GM18858 (cell line): ENCODE measurements at regions not wholly inside any gene's neighbourhood (a gene's known extent, or its start where the extent isn't known, plus 50 kb on each side); places are given as distances from the start of the nearest gene placed in this dataset.
A peak's percentile ranks its signal among the peaks of the same experiment; 100 is the strongest.

Experiments
- ATAC-seq: cut with Tn5 transposase; IDR thresholded peaks from one replicate; pipeline ENCODE4 v1.9.1; 2021; ENCODE audit not compliant: unreplicated experiment

DNA sequence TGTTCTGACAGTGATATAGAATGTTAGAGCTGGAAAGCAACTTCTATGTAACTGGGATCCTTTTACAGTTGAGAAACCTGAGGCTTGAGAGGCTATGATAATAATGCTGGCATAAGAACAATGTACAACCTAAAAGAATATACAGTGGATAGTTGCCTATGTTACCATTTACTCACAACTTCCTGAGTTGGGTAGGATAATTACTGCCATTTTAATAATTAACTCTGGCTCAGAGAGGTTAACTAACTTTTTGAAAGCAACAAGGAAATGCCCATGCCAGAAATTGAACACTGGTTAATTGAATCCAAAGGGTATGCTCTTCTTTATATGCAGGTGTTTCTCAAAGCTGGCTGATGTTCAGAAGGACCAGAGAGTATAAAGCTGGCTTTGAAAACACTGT, 530.7 kb upstream of the MAP3K7 start:
- ATAC-seq, result no peak

DNA sequence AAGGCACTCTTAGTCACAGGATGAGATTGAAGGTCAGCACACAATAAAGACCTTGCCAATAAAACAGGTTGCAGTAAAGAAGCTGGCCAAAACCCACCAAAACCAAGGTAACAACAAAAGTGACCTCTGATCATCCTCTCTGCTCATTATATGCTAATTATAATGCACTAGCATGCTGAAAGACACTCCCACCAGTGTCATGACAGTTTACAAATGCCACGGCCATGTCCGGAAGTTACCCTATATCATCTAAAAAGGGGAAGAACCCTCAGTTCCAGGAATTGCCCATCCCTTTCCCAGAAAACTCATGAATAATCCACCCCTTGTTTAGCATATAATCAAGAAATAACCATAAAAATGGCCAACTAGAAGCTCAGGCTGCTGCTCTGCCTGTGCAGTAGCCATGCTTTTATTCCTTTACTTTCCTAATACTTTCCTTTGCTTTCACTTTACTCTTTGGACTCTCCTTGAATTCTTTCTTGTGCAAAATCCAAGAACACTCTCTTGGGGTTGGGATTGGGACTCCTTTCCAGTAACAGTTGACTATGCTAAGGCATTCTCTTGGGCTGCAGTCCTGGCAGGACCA, 527.3 kb upstream of the MAP3K7 start:
- ATAC-seq, result no peak

DNA sequence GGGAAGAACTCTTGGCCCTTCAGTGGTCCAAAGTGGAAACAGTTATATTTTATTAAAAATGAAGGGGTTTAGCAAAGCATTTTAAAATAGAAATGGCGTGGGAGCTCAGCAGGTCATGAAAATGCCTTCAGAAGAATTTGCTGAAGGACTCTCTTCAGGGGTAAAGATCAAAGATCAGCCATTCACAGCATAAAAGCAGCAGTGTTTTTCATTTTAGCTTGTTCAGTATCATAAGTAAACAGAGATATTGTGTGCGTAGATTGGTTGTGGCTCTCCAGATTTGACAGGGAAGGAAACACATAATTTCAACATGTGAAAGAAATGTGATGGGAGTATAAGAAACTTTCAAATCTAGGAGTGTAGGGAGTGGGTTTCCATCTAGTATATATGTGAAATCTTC, 519.2 kb upstream of the MAP3K7 start:
- no peak for ATAC-seq

DNA sequence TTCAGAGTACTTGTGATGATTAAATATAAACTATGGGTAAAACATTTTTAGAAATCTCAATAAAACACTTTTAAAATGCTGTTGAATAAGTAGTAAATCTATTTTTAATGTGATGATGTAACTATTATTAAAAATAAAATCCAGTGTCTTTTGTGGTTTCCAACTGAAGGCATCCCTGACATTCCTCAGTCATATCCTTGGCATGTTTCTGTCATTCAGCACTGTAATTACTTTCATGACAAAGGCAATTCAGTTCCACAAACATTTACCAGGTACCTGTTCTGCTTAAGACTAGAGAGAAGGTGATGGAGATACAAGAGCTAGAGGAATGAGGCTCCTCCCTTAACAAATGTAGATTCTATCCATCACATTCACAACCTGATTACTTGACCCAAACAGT, 518.7 kb upstream of the MAP3K7 start:
- ATAC-seq, result no peak

DNA sequence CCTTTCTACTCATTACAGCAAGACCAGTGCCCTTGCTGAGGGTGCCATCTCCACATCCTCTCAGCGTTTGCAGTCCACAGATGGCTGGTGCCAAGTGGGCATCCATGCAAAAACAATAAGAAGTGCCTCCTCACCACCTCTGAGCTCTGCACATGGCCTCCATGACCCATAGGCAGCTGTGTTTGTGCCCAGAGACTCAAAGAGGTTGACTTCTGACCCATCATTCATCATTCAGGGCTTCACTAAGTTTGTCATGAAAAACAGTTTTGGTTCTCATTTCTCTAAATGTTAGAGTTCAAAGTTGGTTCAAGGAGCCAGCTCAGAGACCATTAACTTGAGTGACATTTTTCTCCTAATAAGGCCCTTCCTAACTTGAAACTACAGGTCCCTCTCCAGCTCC, 512.6 kb upstream of the MAP3K7 start:
- no peak for ATAC-seq

DNA sequence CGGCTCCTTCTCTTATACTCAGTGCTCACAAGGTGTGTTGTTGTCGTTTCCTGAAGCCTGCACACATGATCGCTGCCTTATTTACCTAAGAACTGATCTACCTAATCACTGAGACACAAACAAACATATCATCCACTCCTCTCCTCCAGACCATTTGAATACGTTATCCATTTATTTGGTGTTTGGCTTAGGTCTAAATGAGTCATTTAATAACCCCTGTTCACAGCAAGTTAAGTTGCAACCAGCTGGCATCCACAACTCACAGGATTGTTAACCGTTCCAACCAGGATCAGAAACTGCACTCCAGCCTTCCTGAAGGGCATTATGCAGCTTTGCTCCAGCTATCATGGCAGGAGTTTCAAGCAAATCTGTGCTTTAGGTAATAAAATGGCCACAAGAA, 511.1 kb upstream of the MAP3K7 start:
- no peak for ATAC-seq

DNA sequence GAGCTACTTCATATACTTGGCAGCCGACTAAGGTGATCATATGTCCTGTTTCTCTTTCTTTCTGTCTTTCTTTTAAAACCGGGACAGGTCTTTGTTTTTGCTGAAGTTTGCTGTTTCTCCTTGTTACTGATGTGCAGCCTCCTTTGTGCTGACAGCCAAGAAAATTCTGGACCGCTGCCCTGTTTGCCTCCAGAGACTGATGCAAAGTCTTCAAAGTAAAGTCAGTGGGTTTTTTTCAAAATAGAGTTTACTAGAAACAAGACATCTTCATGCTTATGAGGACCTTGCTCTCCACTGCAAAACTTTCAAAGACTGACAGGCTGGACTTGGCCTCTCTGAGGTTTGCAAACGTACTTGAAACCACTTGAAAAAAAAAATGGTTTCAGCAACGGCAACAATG, 510.5 kb upstream of the MAP3K7 start:
- no peak for ATAC-seq

DNA sequence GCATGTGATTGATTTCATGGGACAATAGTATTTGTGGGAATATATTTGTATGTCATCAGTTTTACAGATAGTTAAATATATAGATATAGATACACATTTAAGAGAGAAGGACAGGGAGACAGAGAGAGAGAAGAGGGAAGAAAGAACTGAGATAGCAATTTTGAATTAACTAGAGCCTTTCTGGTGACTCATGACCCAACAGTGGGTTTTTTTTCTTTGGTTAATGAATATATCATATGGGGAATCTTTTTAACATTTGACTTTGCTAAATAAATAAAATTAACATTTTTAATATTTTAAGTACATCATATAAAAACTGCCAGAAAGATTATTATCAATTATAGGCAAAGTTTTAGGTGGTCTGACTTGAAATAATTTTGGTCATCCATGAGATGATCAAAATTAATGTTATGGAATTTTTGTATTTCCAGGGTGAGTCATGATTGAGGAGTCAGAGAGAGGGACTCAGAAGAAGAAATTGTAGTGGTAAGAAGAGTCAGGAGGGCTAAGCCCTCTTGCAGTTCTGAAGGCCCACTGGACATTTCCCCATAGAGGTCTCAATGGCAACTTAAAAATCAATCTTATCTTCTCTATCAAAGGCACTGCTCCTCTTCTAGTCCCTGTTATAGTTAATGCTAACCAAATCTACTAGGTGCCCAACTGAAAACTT, 508.1 kb upstream of the MAP3K7 start:
- ATAC-seq, result no peak

DNA sequence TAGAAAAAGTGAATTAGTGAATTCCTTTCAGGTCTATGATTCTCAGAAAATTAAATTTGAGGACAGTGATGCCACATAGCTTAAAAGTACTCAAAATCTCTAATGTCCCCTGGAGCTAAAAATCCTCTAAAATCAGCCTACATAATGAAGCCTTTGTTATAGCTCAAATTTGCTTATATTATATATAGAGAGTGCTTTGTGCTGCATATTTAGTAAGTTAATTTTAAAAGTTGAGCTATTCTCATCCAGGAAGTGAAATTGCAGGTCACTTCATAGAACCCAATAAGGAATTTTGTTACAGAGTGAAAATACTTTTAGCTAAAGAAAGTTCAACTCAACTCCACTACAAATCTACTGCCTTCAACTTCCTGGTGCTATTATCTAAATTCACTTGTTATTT, 507.5 kb upstream of the MAP3K7 start:
- no peak for ATAC-seq

DNA sequence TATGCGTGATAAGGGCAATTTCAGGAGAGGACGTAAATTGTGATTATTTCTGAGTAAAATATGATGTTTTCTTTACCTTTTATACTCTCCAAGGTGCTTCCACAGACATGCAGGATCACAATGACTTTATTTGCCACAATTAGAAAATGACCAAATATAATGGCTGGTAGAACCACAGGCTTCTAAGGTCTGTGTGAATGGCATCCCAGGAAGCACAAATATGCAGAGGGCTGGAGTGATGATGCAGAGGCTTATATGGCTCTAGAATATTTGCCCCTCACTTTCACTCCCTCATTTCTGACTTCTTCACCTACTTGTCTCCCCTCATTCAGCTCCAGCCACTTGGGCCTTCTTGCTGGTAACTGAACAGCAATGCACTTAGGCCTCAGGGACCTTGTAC, 502.1 kb upstream of the MAP3K7 start:
- ATAC-seq, result no peak

DNA sequence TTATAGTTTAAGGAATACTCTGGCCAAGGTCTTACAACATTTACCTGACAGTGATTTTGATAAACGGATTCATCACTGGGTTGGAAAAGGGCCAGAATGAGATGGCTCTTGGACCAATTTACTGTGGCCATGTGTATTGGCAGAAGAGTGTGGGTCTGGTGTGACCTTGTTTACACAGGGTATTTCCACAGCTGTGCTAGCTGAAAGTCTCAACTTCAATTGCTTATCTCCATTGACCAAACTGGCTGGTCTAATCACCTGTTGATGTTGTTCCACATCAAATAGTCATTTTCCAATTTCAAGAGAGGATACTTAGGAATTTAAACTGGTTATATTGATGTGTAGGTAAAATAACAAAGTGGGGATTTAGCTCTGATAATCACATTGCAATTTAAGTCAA, 501.6 kb upstream of the MAP3K7 start:
- no peak for ATAC-seq

DNA sequence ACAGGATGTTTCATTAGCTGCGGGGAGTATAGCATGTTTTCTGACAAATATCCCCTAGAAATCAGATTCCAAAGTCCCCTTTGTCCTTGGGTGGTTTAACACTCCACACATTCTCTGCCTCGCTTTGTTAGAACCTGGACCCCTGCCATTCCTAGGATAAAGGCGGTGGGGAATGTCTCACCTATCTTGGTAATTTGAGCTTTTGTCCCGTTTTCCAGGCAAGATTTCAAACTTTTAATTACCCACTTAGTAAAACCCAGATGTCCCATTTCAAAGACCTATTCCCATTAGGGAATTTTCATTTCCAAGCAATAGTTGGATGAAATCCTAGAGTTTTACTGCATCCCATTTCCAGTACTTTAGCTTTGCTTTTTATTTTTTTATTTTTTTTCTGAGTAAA, 501.0 kb upstream of the MAP3K7 start:
- no peak for ATAC-seq

DNA sequence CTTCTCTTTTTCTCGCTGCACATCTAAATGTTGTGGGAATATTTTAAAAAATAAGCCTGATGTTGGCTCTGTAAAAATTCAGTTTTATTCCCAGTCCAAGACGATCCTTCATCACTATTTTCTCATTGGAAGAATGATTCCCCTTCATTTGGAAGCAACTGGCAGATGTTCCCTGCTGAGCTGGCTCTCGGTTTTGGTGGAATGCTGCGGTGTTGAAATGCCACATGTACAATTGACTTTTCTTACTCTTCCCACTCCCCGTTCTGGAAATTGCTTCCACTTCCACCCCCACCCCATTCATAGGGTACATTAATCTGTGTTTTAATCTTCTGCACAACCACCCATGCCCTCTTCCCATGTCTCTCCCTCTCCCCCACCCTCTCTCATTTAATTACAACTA, 496.3 kb upstream of the MAP3K7 start:
- ATAC-seq, result no peak

DNA sequence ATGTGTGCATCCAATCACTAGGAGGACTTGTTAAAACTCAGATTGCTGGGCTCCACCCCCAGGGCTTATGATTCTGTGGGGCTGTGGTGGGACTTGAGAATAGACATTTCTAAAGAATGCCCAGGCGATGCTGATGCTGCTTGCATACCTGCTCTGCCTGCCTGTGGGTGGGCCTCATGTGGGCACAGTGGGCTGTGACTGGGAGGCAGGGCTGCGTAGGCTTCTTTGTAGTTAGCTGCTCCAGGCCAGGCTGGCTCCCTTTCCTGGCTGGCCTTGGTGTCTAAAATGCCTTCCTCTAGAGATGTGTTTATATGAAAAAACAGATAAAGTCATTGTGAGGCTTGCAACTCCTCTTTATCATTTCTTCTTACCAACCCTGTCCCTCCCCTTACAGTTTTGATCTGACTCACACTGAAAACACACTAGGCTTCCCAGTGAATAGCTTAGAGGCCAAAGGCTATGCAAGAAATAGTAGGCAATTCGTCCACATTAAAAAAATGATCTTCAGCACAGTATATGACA, 495.5 kb upstream of the MAP3K7 start:
- no peak for ATAC-seq

DNA sequence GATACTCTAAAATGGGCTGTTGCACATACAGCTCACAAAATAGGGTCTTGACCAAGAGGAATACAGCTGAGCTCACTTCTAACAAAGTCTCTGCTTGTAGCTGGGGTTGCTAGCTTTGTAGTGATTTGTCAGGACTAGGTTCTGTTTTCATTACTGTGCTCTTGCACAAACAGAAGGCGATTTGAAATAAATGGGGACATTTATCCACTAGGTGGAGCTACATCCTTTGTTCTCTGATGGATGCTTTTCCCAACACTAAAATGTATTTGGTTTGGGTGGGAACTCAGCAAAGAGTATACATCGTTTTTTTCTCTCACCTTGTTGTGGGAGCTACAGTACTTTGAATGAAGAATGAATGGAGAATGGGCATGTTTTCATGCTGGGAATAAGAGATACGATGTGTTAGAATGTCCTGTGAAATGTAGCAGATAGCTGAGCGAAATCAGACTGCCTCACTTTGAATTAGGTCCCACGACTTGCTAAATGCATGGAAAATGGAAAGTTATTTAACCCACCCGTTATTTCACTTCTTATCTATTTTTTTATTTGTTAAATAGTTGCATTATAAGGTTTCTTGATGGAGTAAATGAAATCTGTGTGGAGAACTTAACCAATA, 494.7 kb upstream of the MAP3K7 start:
- peak; percentile 72 for ATAC-seq

DNA sequence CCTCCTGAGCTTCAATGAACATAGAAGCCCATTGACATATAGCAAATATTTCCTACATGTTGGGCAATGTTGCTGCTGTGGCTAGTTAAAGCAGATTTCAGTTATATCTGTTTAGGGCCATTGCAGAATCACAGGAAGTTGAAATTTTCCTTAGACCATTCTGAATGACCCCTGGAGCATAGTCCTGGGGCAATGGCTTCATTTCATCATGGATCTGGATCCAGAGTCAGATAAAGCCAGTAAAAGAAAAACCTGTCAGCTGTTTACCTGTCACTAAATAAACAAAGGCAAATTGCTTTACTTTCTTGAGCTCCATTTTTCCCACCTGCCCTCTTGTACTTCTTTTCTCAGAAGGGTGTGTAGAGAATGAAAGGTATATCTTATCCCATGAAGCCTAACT, 494.0 kb upstream of the MAP3K7 start:
- ATAC-seq, result no peak

DNA sequence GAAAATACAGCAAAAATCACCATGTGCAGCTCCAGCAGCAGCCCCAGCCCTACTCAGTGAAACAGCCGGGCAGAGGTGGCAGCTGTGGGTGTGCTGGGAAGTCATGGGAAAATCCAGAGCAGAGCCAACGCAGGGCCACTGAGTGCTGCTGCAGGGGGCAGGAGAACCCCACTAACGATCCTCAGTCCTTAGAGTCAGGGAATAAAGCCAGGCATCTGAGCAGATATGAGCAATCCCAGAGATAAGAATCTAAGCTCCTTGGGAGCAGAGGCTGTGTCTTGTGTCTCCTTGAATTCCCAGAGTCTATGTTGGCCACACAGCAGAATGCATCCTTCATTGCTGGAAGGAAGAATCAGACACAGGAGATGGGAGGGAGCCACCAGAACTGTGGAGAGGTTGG, 493.1 kb upstream of the MAP3K7 start:
- no peak for ATAC-seq

DNA sequence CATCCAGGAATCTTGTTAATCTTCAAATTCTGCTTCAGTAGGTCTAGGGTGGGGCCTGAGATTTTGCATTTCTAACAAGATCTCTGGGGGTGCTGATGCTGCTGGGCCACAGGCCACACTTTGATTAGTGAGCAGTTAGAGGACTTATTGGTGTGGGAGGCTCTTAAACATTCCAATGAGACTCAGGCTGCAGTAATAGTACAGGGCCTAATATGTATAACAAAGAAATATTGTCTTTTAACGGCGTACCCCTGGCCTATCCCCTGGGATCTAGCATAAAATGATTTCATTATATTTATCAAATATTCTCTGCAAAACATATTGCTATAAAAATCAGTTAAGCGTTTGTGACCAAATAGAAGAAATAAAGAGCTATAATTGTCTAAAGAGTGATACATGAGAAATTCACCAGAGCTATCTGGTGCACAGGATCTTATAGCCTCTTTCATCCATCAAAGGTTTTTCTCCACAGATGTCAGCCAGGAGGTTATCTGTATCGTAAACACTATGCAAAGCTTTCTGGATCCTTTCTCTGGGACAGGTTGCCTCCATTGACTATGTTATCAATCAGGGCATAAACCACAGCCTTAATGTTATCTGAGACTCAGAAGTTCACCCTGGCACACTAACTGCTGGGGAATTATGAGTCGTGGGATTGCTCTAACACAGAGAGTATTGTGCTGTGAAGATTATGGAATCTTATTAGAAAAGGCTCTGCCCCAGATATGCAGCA, 488.5 kb upstream of the MAP3K7 start:
- no peak for ATAC-seq

DNA sequence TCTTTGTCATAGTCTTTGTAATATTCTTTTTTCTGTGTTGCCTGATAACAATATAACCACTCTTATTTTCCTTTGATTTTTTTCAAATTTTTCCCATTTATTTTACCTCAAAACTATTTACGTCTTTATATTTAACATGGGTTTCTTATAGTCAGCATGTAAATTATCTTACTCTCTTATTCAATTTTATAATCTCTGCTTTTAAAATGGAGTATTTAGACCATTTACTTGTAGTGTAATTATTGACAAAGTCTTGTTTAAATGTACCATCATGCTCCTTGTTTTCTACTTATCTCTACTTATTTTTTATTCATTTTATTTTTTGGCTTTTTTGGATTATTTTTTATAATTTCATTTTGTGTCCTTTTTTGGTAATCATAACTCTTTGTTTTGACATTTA, 476.5 kb upstream of the MAP3K7 start:
- ATAC-seq, result no peak

DNA sequence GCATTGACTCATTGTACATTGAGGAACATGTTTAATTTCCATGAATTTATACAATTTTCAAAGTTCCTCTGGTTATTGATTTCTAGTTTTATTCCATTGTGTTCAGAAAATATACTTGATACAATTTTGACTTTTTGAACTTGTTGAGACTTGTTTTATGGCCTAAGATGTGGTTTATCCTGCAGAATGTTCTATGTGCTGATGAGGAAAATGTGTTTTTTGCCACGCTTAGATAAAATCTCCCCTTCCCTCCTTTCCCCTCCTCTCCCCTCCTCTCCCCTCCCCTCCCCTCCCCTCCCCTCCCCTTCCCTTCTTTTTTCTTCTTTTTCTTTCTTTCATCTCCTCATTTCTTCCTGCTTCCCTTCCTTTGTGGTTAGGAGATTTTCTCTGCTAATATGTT, 470.8 kb upstream of the MAP3K7 start:
- no peak for ATAC-seq

DNA sequence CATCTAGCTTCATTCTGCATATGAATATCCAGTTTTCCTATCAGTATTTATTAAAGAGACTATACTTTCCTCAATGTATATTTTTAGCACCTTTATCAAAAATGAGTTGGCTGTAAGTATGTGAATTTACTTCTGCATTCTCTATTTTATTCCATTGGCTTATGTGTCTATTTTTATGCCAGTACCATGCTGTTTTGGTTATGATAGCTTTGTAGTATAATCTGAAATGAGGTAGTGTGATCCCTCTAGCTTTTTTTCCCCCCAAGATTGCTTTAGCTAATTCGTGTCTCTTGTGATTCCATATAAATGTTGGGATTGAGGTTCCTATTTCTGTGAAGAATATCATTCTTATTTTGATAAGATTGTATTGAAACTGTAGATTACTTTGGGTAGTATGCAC, 469.1 kb upstream of the MAP3K7 start:
- no peak for ATAC-seq
